ENCODE measurements at regions not wholly inside any gene's neighbourhood (a gene's known extent, or its start where the extent isn't known, plus 50 kb on each side); places are given as distances from the start of the nearest gene placed in this dataset.

DNA sequence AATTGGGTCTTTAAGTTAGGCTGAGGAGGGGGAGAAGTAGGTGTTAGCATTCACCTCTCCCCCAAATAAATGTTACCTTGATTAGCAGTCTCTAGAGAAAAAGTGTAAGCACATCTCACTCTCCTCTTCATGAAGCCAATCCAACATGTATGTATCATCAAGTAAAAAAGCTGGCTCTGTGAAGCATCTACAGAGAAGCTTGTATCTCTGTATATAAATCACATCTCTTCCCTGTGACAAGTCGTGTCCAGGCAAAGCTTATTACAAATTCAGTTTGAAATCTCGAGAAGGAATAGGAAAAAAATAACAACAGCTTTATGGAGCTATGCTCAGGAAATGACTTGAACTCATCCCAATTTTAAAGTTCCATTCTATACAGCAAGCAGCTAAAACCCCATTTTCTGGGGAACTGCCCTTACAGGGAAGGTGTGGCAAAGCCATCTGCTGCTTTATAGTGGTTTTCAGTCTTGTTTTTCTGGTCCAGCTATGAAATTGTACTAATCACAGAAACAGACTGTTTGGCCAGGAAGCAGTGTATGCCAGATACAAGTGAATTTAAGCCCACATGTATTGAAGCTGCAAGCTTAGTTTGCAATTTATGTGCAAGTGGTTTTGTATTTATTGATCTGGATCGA lies 313.3 kb upstream of the NOCT start:
- Mint-ChIP-seq H3K27ac (no peak overlapping the region), H3K4me3 (no peak overlapping the region), H3K9me3 (no peaks in the 10 kb centered on the region), H3K27me3 (peaks cover 8% of the 10 kb centered on the region), H3K4me1 (ENCODE audit: low read depth) (no peaks in the 10 kb centered on the region), H3K36me3 (ENCODE audit: low read depth) (no peaks in the 10 kb centered on the region)
- H3K27ac ChIP-seq (ENCODE audit: low read depth in 1 of 2, low read length in 2 of 2), result no peak overlapping the region
- no peaks in the 10 kb centered on the region for H3K9me3 ChIP-seq (ENCODE audit: control insufficient read depth in 1 of 2, insufficient read depth in 1 of 2, low read length in 2 of 2)
- no peak overlapping the region for H3K4me3 ChIP-seq (ENCODE audit: low read length)
- intact Hi-C loops (cut with DNase I, micrococcal nuclease), result no loop called here
- ChIA-PET CTCF (interaction anchor here (0.8 kb wide), 1 partner anchor 9 kb away, joined by 3 read pairs; no protein-coding TSS in a partner anchor), POLR2A (no interaction called here)
- DNase-seq (no peak), ATAC-seq (ENCODE audit: poor library complexity) (no peak)
- TF ChIP-seq, protein P1, sequence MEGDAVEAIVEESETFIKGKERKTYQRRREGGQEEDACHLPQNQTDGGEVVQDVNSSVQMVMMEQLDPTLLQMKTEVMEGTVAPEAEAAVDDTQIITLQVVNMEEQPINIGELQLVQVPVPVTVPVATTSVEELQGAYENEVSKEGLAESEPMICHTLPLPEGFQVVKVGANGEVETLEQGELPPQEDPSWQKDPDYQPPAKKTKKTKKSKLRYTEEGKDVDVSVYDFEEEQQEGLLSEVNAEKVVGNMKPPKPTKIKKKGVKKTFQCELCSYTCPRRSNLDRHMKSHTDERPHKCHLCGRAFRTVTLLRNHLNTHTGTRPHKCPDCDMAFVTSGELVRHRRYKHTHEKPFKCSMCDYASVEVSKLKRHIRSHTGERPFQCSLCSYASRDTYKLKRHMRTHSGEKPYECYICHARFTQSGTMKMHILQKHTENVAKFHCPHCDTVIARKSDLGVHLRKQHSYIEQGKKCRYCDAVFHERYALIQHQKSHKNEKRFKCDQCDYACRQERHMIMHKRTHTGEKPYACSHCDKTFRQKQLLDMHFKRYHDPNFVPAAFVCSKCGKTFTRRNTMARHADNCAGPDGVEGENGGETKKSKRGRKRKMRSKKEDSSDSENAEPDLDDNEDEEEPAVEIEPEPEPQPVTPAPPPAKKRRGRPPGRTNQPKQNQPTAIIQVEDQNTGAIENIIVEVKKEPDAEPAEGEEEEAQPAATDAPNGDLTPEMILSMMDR (IDR thresholded peaks at IDR 0.05), result no peak
- no peaks in the 10 kb centered on the region for H3K4me1 ChIP-seq (ENCODE audit: insufficient read depth, low read length)
- no peaks in the 10 kb centered on the region for H3K27me3 ChIP-seq (ENCODE audit: control insufficient read depth in 1 of 2, insufficient read depth in 2 of 2, low read length in 2 of 2)
- no peaks in the 10 kb centered on the region for H3K36me3 ChIP-seq (ENCODE audit: insufficient read depth, low read length)

DNA sequence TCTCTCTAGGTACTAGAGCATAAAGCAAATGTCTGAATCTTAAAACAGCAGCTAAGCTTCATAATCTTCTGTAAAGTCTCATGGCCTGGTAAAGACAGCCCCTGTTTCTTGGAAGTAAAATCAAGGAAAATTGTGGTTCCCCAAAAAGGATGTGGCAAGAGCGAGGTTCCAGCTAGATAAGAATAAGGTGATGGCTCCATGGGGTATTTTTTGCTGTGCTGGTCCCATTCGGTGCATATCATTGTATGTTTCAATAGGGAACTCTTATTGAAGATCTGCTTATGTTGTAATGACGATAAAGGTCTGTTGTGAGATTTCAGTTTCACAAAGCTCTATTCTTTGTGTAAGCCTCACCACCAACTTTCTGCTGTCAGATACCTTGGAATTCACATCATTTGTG lies 316.9 kb upstream of the NOCT start:
- no peak overlapping the region for H3K4me3 ChIP-seq (ENCODE audit: low read length)
- Mint-ChIP-seq H3K4me1 (ENCODE audit: low read depth) (no peaks in the 10 kb centered on the region), H3K27ac (no peak overlapping the region), H3K4me3 (no peak overlapping the region), H3K9me3 (no peaks in the 10 kb centered on the region), H3K36me3 (ENCODE audit: low read depth) (no peaks in the 10 kb centered on the region), H3K27me3 (peaks cover 12% of the 10 kb centered on the region)
- no peak overlapping the region for H3K27ac ChIP-seq (ENCODE audit: low read depth in 1 of 2, low read length in 2 of 2)
- intact Hi-C loops (cut with DNase I, micrococcal nuclease), result no loop called here
- TF ChIP-seq, protein P1 (IDR thresholded peaks at IDR 0.05), result no peak
- no peaks in the 10 kb centered on the region for H3K27me3 ChIP-seq (ENCODE audit: control insufficient read depth in 1 of 2, insufficient read depth in 2 of 2, low read length in 2 of 2)
- no peaks in the 10 kb centered on the region for H3K4me1 ChIP-seq (ENCODE audit: insufficient read depth, low read length)
- ATAC-seq (ENCODE audit: poor library complexity) (no peak), DNase-seq (no peak)
- CTCF ChIA-PET, result no interaction called here
- H3K36me3 ChIP-seq (ENCODE audit: insufficient read depth, low read length), result no peaks in the 10 kb centered on the region
- H3K9me3 ChIP-seq (ENCODE audit: control insufficient read depth in 1 of 2, insufficient read depth in 1 of 2, low read length in 2 of 2), result no peaks in the 10 kb centered on the region
- POLR2A ChIA-PET, result no interaction called here

DNA sequence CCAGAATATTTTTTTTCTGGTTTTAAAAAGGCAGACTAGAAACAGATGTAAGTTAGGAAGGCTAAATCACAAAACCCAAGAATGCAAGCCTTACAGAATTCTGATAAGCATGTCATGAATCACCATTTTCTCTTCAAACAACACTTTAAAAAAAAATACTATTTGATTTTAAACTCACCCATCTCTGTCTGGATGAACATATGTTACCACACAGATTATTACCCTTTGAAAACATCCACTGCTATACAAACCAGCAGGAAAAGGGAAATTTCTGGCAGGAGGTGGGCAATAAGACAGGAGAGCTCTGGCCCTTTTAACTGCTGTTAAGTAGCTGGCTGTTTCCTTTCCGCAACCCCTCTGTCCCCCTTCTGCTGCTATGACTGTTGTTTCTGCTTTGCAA lies 317.7 kb upstream of the NOCT start:
- Histone ChIP-seq H3K9me3 (ENCODE audit: control insufficient read depth in 1 of 2, insufficient read depth in 1 of 2, low read length in 2 of 2) (no peaks in the 10 kb centered on the region), H3K27me3 (ENCODE audit: control insufficient read depth in 1 of 2, insufficient read depth in 2 of 2, low read length in 2 of 2) (no peaks in the 10 kb centered on the region), H3K27ac (ENCODE audit: low read depth in 1 of 2, low read length in 2 of 2) (no peak overlapping the region), H3K4me3 (ENCODE audit: low read length) (no peak overlapping the region), H3K36me3 (ENCODE audit: insufficient read depth, low read length) (no peaks in the 10 kb centered on the region), H3K4me1 (ENCODE audit: insufficient read depth, low read length) (no peaks in the 10 kb centered on the region)
- ChIA-PET POLR2A (no interaction called here), CTCF (no interaction called here)
- intact Hi-C loops (cut with DNase I, micrococcal nuclease), result no loop called here
- H3K27ac Mint-ChIP-seq, result no peak overlapping the region
- DNase-seq (no peak), ATAC-seq (ENCODE audit: poor library complexity) (no peak)
- H3K9me3 Mint-ChIP-seq, result no peaks in the 10 kb centered on the region
- no peaks in the 10 kb centered on the region for H3K36me3 Mint-ChIP-seq (ENCODE audit: low read depth)
- H3K4me3 Mint-ChIP-seq, result no peak overlapping the region
- no peaks in the 10 kb centered on the region for H3K4me1 Mint-ChIP-seq (ENCODE audit: low read depth)
- TF ChIP-seq, protein P1 (IDR thresholded peaks at IDR 0.05), result no peak
- H3K27me3 Mint-ChIP-seq, result peaks cover 12% of the 10 kb centered on the region

Measured in CD4-positive, alpha-beta T cell (primary cell).